Type B pancreatic cell (in vitro differentiated cells): ENCODE measurements at regions not wholly inside any gene's neighbourhood (a gene's known extent, or its start where the extent isn't known, plus 50 kb on each side); places are given as distances from the start of the nearest gene placed in this dataset.

Experiments used
- DNase-seq: peaks from one replicate; pipeline ENCODE4 v3.0.0; 2021; ENCODE audit warnings: mixed read lengths; ENCODE audit not compliant: unreplicated experiment; ENCODE audit errors: extremely low spot score
- H3K27ac Mint-ChIP-seq: 2 replicates; pipeline ENCODE4 v1.8.0; 2021; ENCODE audit warnings: mild to moderate bottlenecking, mixed read lengths
- H3K27me3 Mint-ChIP-seq: 2 replicates; pipeline ENCODE4 v1.8.0; 2021; ENCODE audit warnings: mixed read lengths
- H3K36me3 Mint-ChIP-seq: 2 replicates; pipeline ENCODE4 v1.8.0; 2021; ENCODE audit warnings: mixed read lengths
- H3K4me1 Mint-ChIP-seq: one replicate; pipeline ENCODE4 v1.8.0; 2021; ENCODE audit warnings: mixed read lengths; ENCODE audit not compliant: unreplicated experiment
- H3K4me3 Mint-ChIP-seq: 2 replicates; pipeline ENCODE4 v1.8.0; 2021; ENCODE audit warnings: mild to moderate bottlenecking, mixed read lengths
- H3K9me3 Mint-ChIP-seq: 2 replicates; pipeline ENCODE4 v1.8.0; 2021; ENCODE audit warnings: mixed read lengths
- CTCF ChIP-seq: fragments of 200-600 bp; sonication (generic); conservative IDR thresholded peaks from 2 replicates; pipeline ENCODE4 v1.5.0; 2021; ENCODE audit warnings: antibody characterized with exemption, mild to moderate bottlenecking

- H3K27me3 Mint-ChIP-seq, result no peaks in the 10 kb centered on the region
- DNase-seq, result no peak
- no peak overlapping the region for H3K4me3 Mint-ChIP-seq
- TF ChIP-seq CTCF, result no peak
- no peaks in the 10 kb centered on the region for H3K4me1 Mint-ChIP-seq
- H3K27ac Mint-ChIP-seq, result no peak overlapping the region
- no peaks in the 10 kb centered on the region for H3K36me3 Mint-ChIP-seq
- H3K9me3 Mint-ChIP-seq, result no peaks in the 10 kb centered on the region
Measured at GRCh38 chr16:63228259-63228658, 1192.0 kb upstream of the CDH8 start.

GRCh38 chr16:63223851-63224250 is 1187.6 kb upstream of the CDH8 start:
- Mint-ChIP-seq H3K27me3 (no peaks in the 10 kb centered on the region), H3K27ac (no peak overlapping the region), H3K9me3 (no peaks in the 10 kb centered on the region), H3K4me3 (no peak overlapping the region), H3K4me1 (no peaks in the 10 kb centered on the region), H3K36me3 (no peaks in the 10 kb centered on the region)
- TF ChIP-seq CTCF, result no peak
- DNase-seq, result no peak

- Mint-ChIP-seq H3K4me3 (no peak overlapping the region), H3K4me1 (peaks cover 8% of the 10 kb centered on the region), H3K9me3 (no peaks in the 10 kb centered on the region), H3K27me3 (no peaks in the 10 kb centered on the region), H3K36me3 (no peaks in the 10 kb centered on the region), H3K27ac (no peak overlapping the region)
- TF ChIP-seq CTCF, result no peak
- DNase-seq, result no peak
Measured at GRCh38 chr16:63216696-63217423, 1180.6 kb upstream of the CDH8 start.

GRCh38 chr16:63201851-63202250 is 1165.6 kb upstream of the CDH8 start:
- Mint-ChIP-seq H3K27ac (no peak overlapping the region), H3K4me3 (no peak overlapping the region), H3K36me3 (no peaks in the 10 kb centered on the region), H3K27me3 (no peaks in the 10 kb centered on the region), H3K4me1 (no peaks in the 10 kb centered on the region), H3K9me3 (no peaks in the 10 kb centered on the region)
- no peak for DNase-seq
- no peak for TF ChIP-seq CTCF

DNA sequence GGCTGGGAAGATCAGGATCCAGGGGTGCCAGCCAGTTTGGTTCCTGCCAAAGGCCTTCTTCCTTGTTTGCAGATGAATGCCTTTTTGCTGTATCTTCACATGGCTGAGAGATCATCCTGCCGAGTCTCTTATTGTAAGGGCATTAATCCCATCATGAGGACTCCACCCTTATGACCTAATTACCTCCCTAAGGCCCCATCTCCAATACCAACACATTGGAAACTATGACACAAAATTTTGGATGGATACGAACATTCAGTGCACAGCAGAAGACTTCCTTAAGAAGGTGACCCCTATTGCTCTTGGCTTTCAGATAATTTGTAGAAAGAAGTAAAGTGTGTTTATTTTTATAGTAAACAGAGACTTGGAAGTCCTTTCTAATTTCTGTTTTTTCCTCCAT is 1164.7 kb upstream of the CDH8 start:
- H3K4me3 Mint-ChIP-seq, result no peak overlapping the region
- H3K27me3 Mint-ChIP-seq, result no peaks in the 10 kb centered on the region
- no peaks in the 10 kb centered on the region for H3K36me3 Mint-ChIP-seq
- no peak for TF ChIP-seq CTCF
- DNase-seq, result no peak
- H3K9me3 Mint-ChIP-seq, result no peaks in the 10 kb centered on the region
- H3K27ac Mint-ChIP-seq, result no peak overlapping the region
- H3K4me1 Mint-ChIP-seq, result no peaks in the 10 kb centered on the region

DNA sequence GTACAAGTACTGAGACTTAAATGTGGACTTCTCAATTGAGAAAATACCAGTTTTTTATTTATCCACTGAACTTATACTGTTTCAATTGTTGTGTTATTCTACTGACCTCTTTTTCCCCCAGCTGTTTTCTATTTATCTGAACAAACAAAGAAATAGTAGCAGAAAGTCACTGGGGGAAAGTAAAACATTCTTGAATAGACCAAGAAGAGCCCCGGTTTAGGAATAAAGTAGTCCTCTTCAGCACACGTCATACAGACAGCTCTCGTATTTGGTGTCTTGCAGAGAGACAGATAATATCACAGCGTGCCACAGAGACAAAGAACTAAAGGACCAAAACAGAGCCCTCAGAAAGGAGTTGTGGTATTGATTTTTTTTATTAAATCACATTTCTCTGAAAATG is 1159.1 kb upstream of the CDH8 start:
- DNase-seq, result no peak
- no peak overlapping the region for H3K27ac Mint-ChIP-seq
- H3K4me3 Mint-ChIP-seq, result no peak overlapping the region
- no peak for TF ChIP-seq CTCF
- no peaks in the 10 kb centered on the region for H3K9me3 Mint-ChIP-seq
- H3K36me3 Mint-ChIP-seq, result no peaks in the 10 kb centered on the region
- no peaks in the 10 kb centered on the region for H3K27me3 Mint-ChIP-seq
- no peaks in the 10 kb centered on the region for H3K4me1 Mint-ChIP-seq
